Activated CD8-positive, alpha-beta memory T cell treated with anti-CD3 and anti-CD28 coated beads, Interleukin-2, amount 50 U/mL, for 48 hours (primary cell): ENCODE measurements at regions not wholly inside any gene's neighbourhood (a gene's known extent, or its start where the extent isn't known, plus 50 kb on each side); places are given as distances from the start of the nearest gene placed in this dataset.

Experiments
- DNase-seq: peaks from one replicate; pipeline ENCODE4 v3.0.0-alpha.2; 2020

DNA sequence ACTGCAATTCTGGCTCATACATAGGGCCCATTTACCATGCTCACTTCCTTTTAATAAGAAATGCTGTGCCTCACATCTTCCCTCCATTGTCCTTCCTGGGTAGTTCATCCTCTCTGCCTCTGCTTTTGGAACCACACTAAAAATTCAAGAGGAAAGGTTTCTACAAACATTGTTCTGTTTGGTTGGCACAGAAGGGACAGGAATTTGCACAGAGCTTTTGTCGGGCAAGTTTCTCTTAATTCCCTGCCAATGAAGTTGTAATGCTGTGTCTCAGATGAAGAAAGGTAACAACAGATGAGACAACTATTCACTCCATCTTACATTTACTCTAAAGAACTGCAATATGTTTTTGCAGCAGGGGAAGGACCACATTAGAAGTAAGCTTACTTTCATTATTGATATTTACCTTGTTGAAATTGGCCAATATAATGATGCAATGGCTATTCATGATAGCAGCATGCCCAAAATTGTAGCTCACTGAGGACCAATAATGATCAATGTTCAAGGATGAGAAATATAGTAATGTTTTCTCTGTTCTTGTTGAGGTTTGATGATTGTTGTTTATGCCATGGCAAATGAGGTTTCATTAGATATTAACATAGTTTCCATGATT lies 82.5 kb upstream of the HMHB1 start:
- DNase-seq, result no peak

DNA sequence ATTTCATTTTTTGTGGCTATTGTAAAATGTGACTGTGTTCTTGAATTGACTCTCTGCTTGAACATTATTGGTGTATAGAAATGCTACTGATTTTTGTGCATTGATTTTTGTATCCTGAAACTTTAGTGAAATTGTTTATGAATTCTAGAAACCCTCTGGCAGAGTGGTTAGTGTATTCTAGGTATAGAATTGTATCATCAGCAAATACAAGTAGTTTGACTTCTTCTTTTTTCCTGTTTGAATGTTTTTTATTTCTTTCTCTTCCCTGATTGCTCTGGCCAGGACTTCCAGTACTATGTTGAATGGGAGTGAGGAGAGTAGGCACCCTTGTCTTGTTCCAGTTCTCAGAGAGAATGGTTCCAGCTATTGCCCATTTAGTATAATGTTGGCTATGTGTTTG lies 88.8 kb upstream of the HMHB1 start:
- no peak for DNase-seq

DNA sequence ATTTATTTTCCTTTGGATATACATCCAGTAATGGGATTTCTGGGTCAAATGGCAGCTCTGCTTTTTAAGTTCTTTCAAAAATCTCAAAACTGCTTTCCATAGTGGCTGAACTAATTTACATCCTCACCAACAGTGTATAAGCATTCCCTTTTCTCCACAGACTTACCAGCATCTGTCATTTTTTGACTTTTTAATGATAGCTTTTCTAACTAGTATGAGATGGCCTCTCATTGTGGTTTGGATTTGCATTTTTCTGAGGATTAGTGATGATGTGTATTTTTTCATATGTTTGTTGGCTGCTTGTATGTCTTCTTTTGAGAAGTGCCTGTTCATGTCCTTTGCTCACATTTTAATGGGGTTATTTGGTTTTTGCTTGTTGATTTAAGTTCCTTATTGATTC lies 90.0 kb upstream of the HMHB1 start:
- DNase-seq, result no peak

DNA sequence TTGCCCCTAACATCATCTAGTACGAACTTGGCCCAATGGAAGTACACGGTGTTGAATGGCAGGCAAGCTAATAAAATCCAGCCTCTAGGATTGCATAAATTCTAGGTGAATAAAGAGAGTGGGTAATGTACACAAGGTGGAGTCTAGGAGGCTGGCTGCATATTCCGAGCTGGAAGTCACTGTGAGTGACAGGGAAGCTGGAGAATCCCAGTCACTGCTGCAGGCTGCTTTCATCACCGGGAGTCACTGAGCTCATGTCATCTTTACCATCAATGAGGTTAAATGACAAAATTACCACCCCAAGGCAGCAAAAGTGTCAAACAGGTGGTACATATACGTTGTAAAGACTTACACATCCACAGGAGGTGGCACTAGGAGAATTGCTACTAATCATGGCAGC lies 91.3 kb upstream of the HMHB1 start:
- no peak for DNase-seq

DNA sequence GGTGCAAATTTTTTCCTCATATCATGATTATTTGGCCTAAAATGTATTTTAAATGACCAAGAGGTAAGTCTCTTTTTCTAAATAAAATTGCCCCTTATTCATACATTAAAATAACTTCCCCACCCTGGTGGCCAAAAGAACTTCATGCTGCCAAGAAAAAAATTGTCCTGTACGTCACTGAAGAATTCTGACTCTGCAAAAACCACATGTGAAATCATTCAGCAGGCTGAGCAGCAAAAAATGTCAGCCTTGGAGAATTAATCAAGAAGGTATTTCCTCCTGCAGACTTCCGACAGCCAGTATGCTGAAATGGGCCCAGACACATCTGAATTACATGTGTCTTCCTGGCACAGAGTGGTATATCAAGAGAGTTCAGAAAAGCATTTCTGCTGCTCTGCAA lies 94.6 kb upstream of the HMHB1 start:
- DNase-seq, result no peak

DNA sequence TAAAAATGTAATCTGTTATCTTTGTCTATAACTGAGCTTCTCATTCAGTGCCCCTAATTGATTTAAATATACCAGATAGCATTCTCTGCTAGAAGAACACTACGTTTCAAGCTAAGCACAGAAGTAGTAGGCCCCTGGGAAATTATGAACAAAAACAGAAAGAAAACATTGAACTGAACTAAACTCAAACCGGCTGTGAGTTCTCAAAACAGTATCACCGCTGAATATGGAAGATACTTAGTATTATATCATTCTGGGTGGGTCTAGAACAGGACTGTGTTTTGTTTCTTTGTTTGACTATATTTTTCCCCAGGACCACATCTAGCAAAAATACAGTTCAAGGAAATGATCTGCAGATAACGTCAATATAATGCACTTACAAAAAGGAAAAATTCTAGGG lies 95.1 kb upstream of the HMHB1 start:
- DNase-seq, result no peak

DNA sequence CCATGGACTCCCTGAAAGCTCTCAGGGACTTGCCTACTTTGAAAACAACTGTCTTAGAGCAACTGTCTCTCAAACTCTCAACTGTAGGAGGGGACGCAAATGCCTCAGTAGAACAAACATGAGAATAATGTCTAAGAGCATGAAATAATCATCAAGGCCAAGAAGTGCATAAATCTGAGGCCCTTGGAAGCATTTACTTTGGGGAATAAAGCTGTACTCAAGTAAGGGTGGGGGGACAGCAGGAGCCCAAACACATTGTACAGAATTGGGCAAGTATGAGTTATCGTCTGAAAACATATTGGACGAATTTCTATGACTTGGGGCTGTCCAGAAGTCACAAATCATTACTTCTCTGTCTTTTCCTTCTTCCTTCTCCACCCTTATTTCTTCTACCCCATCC lies 96.3 kb upstream of the HMHB1 start:
- no peak for DNase-seq

DNA sequence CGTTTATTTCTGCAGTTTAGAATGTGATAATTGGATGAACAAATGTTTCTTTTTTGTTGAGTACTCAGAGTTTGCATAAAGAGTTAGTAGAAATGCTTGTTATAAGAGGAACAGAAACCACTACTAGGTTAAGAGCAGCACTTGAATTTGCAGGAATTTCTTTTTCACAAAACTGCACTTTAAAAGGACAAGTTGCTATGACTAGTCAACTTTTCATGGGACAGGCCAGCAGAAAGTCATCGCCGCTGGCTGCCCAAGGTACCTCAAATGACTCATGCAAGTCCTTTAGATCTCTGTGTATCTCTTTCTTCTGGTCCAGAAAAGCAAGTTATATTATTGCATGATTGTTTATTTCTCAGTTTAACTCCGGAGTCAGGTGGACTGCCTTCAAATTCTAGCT lies 97.3 kb upstream of the HMHB1 start:
- no peak for DNase-seq

DNA sequence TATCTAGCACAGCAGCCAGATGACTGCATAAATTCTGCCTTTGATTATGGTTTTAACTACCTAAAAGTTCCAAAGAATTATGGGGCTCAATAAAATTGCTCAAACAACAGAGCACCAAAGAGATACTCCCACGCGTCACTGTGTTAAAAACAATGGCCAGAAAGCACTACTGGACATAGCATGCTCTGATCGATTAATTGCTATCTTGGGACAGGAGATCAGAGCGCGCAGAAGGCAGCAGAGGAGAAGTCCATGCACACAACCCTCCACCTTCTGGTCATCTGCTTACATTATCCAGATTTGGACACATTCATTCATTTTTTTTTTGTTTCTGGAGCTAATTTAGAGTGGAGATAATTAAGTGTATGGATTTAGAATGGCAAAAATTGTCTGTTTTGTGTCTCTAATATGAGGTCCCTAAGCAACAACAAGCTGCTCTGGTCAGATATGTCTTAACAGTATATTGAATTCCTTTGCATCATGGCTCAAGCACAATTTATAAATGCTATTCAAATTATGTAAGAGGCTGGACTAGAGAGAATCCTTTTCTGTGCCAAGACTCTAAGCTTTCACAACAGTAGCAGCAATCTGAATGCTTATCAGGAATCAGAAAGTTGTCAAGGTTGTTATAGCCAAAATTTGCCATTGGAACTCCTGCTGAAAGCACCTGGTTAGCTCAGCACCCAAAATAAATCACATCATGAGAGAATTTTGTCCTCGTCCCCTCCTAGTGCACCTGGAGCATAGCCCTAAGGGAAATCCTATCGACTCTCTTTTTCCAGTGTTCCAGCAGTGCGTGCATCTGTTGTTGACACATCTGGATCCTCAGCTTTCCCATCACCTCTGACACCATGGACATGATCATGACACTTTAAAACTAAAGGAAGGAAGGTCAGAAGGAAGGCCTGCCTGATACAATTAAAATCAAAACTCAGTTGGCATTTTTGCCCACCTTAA lies 98.6 kb upstream of the HMHB1 start:
- no peak for DNase-seq

DNA sequence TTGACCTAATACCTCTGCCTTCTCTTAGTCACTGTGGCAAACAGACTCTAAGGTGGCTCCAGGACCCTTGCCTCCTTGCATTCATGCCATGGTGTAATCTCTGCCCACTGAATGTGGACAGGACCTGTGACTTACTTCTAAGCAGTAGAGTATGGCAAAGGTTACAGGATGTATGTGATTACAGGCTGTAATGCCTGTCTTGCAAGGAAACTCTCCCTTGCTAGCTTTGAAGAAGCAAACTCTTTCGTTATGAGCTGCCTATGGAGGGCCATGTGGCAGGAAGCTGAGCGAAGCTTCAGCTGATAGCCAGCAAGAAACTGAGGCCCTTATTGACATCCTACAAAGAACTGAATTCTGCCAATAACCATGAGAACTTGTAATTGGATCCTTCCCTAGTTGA lies 103.3 kb upstream of the HMHB1 start:
- DNase-seq, result no peak

DNA sequence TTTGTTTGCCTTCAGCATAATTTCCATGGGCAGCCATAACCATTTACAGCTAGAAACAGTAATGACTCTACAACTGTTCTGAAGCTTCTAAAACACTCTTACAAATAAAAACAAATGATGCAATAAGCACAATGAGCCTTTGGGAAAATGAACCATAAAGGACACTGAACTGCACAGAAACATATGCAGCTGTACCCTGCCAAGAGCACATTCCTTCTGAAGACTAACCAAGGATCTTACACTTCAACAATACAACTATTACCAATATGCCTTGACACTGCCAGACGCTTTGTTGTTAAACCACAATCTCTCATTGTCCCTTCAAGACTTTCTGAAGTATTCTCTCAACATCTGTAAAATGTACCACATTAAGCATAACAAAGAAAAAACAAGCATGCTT lies 104.2 kb upstream of the HMHB1 start:
- no peak for DNase-seq

DNA sequence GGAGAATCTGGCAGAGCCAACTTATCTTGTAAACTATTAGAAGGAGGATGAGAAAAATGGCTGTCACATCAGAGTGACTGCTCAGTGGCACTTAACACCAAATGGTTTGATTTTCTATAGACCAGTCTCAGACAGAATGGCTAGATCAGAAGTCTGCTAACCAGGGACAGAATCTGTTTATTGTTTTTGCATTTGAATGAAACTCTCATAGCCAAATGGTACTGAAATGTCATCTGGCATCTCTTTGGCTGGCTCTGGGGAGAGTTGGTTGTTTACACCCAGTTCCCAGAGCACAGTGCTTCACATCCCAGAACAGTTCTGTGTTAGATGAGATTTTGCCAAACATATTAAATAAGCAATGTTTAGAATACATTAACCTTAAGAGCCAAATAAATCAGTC lies 106.6 kb upstream of the HMHB1 start:
- no peak for DNase-seq

DNA sequence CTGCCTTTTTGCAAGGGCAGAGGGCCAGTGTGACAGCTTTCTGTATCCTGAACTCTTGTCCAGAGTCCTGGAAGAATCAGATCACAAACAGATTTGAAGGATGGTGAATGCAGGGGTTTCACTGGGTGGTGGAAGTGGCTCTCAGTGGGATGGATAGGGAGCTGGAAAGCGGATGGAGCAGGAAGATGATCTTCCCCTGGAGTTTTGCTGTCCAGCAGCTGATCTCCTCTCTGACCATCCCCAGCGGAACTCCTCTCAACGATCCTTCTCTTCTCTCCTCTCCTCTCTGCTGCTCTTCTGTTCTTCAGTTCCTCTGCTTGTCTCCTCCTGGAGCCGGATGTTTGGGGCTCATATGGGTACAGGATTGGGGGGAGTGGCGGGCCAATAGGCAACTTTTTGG lies 108.3 kb upstream of the HMHB1 start:
- DNase-seq, result no peak

DNA sequence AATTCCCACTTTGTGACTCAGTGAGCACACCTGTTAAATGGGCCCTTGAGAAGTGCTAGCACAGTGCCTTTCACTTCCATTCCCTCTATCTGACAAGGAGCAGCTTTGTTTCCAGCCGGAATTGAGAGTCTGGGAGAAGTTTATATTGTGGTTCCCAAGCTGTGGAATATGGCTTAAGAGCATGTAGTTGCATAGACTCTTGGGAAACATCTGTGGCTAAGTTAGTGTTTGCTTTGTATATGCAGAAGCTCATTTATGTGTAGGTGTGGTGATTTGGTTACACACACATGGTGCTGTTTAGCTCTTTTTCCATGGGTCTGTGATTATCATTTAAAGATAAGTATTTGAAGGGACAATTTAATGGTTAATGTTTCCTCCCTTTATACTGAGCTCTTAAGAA lies 110.5 kb upstream of the HMHB1 start:
- no peak for DNase-seq

DNA sequence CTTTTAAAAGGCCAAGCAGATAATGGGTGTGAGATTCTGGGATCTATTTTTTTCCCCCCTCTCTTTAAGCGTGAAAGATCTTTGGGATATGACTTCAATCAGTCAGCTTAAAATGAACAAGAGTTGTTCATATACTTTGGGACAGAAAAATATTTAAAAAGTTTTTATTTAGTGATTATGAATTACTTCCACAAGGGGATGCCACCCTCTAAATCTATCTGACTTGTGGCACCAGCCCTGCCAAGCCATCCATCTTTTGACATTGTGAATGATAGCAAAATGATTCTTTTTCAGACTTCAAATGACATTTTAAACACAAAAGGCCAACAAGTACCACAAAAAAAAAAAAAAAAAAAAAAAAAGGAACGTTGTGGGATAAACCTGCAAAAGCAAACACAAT lies 111.0 kb upstream of the HMHB1 start:
- DNase-seq, result no peak

DNA sequence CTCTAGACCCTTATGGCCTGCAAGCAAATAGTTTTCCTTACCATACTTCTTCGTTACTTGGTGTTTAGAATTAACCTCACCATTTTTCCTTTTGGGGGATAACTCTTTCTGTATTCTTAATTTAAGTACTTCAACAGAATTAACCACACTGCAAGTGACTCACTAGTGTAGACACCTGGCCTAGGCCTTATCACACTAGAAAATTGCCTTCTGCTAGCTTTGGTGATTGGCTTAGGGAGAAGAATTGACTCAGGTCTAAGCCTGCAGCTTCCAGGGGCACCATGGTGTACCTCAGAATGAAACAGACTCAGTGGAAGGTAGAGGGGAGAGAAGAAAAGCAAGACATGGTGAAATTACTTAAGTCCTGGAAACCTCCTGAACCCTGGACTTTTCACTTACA lies 112.8 kb upstream of the HMHB1 start:
- DNase-seq, result no peak

DNA sequence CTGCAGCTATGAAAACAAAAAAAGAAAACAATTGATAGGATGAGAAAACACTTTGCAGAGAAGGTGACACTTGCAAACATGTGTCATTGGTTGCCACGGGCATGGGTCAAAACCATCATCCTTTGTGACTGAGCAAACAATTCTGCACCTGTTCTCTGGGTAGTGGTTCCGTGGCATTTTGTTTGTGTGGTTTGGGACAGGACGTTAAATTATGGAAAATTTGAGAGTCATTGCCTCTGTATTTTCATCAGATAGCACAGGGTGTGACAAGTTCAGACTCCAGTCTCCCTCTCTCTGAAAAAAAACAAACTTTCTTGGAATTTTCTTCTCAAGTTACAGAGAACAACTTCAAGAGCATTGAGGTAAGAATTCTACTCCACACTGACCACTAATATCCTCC lies 113.4 kb upstream of the HMHB1 start:
- DNase-seq, result no peak

DNA sequence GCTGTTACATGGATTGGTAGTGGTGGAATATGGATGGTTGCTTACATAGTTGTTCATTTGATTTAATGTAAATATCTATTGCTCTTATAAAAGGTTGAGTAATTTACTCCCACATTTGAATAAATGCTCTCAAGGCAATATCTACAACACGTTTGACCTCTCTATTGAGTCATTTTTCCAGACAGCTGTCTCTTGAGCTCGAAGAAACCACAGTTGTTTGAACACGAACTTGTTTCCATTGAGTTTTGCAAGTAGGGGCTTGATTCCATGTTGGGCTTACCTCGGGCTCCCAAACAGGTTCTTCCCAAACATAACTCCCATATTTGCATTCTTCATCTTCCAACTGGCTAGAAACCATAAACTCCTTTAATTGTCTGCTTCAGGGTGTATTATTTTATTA lies 115.0 kb upstream of the HMHB1 start:
- no peak for DNase-seq

DNA sequence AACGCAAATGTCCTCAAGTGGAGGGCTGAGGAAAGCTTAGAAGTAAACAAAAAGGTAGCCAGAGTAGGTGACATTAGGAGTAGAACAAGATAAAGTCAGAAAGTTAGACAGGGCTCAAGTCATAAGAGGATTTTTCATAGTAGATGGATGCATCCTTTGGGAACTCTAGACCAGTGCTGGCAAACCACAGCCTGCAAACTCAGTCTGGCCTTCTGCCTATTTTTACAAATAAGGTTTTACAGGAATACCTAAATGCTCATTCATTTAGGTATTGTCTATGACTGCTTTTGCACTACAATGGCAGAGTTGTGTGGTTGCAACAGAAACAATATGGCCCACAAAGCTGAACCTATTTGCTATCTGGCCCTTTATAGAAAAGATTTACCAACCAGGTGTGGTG lies 116.0 kb upstream of the HMHB1 start:
- no peak for DNase-seq

DNA sequence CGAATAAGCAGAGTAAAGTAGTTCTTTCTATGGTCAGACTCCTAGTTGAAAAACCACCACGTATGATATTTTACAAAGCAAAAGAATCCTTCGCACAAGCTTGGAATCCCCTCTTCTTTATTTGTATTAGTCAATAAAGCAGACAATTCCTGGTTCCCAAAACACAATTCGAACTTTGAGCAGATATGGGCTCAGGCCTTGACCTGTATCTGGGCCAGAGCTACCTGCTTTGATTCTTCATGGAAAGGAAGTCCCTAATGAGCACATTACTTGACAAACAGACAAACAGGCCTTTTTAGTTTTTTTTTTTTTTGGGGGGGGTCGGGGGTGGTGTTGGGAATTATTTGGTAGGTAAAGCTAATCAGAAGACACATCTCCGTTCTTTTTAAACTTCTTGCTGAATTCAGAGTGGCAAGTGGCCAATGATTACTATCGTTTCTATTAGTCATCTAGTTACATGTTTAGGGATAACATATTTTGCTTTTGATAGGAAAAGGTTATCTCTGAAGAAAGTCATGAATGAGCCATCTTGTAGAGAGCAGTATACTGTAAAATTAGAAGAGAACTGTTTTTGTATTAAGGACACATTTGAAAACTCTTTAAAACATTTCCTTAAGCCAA lies 116.6 kb upstream of the HMHB1 start:
- DNase-seq, result no peak

DNA sequence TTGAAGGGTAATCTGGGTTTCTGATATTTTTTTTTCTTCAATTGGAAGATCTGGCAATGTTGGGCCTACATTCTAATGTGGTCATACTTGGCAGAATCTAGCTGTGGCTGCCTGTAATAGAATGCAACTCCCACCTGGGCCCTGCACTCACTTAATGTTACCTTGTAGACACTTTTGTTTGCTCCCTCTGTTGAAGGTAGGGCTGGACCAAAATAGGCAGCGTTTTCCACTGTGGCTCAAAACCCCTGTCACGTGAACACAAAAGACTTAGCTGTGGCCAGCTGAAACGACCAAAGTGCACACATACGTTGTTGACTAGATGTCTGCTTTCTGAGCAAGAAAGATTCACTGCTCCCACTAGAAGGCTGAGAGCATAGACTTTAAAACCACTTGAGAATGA lies 117.6 kb upstream of the HMHB1 start:
- DNase-seq, result no peak

DNA sequence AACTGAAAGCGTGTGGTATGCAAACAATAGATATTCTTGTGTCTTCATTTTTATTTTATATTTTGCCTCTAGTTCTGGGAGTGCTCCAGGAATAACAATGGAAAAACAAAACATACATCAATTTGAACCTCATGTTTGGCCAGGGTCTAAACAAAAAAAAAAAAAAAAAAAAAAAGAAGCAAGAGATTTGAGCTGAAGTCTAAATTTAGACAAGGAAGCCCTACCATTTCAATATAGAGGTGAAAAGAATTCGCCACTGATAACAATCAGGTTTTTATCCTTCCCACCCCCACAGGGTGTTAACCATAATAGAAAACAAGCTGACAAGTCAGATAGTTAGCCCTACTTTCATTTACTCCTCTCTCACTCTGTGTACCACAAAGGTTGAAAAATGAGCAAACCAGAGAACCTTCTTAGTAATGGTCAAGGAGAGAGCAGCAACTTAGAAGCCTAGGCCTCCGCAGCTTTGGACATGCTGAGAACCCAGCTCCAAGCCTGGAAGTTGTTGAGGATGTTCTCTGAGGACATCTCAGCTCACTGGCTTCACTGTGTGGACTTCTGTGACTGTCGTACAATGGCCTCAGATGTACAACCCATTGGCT lies 118.2 kb upstream of the HMHB1 start:
- DNase-seq, result no peak

DNA sequence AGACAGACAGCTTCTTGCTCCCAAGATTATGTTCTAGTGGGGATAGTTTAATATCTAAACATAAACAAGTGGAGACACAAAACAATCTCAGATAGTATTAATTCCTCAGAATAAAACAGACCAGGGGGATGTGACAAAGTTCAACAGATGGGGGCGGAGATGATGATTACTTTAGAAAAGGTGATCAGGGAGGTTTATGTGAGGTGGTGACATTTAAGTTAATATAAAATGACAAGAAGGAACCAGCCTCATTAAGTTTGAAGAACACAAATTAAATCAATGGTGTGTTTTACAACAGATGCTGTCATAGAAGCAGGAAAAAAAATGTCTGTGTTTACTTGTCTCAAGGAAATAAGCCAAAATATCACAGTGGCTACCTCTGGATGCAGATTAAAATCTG lies 119.6 kb upstream of the HMHB1 start:
- DNase-seq, result no peak

DNA sequence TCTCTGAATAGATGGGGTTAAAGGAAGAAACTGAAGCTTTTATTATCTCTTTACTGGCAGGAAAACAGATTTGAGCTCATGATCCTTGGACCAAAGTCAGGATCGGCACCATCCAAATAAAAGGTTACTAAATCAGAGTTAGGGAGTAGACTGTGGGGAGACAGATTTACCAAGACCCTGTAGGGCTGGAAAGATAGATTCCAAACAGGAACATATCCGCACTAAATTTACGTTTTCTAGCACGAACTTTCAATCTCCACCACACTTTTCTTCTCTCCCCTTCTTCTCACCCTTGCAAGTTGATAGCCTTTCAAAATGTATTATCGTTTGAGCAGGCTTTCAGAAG lies 120.0 kb upstream of the HMHB1 start:
- DNase-seq, result no peak
